Activated naive CD4-positive, alpha-beta T cell treated with anti-CD3 and anti-CD28 coated beads, Interleukin-2, amount 50 U/mL, for 24 hours (primary cell): ENCODE measurements at regions not wholly inside any gene's neighbourhood (a gene's known extent, or its start where the extent isn't known, plus 50 kb on each side); places are given as distances from the start of the nearest gene placed in this dataset.
"Not testable (repeated sequence)": the region's sequence is repeated elsewhere in the genome, so short reads cannot be mapped to it uniquely, and the experiment has no call there.

ENCODE experiments used
- H3K27ac Mint-ChIP-seq: one replicate; pipeline ENCODE4 v1.8.0; 2021; ENCODE audit warnings: mild to moderate bottlenecking, mixed read lengths
- H3K27me3 Mint-ChIP-seq: one replicate; pipeline ENCODE4 v1.8.0; 2021; ENCODE audit warnings: mixed read lengths
- H3K36me3 Mint-ChIP-seq: one replicate; pipeline ENCODE4 v1.8.0; 2021; ENCODE audit warnings: mixed read lengths
- H3K4me1 Mint-ChIP-seq: one replicate; pipeline ENCODE4 v1.8.0; 2021; ENCODE audit warnings: mixed read lengths
- H3K4me3 Mint-ChIP-seq: one replicate; pipeline ENCODE4 v1.8.0; 2021; ENCODE audit warnings: mild to moderate bottlenecking, mixed read lengths
- H3K9me3 Mint-ChIP-seq: one replicate; pipeline ENCODE4 v1.8.0; 2021; ENCODE audit warnings: mixed read lengths

DNA sequence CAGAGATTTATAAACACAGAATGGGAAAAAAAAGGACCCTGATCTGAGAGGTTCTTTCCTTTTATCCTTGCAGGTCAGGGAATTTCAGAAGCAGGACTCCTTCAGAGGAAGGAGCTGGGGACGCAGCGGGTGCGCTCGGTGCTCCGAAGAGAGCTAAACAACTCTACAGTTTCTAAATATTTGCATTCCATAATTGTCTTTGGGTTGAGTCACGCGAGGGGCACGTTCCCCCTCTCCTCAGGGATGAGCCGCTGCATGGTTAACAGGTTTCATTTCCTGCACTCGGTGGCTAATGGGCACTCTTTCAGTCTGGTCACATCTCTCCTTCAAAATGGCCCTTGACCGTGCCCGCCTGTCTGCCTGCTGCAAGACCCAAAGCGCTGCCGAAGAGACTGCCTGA is 165.0 kb upstream of the HMHB1 start:
- peaks cover 3% of the 10 kb centered on the region for H3K4me1 Mint-ChIP-seq
- no peak overlapping the region for H3K4me3 Mint-ChIP-seq
- H3K36me3 Mint-ChIP-seq, result no peaks in the 10 kb centered on the region
- H3K27ac Mint-ChIP-seq, result no peak overlapping the region
- no peaks in the 10 kb centered on the region for H3K9me3 Mint-ChIP-seq
- no peaks in the 10 kb centered on the region for H3K27me3 Mint-ChIP-seq

- no peaks in the 10 kb centered on the region for H3K27me3 Mint-ChIP-seq
- H3K36me3 Mint-ChIP-seq, result no peaks in the 10 kb centered on the region
- H3K9me3 Mint-ChIP-seq, result no peaks in the 10 kb centered on the region
- H3K4me3 Mint-ChIP-seq, result no peak overlapping the region
- H3K4me1 Mint-ChIP-seq, result no peaks in the 10 kb centered on the region
- no peak overlapping the region for H3K27ac Mint-ChIP-seq
Observed at GRCh38 chr5:143645356-143645755, 166.6 kb upstream of the HMHB1 start.

DNA sequence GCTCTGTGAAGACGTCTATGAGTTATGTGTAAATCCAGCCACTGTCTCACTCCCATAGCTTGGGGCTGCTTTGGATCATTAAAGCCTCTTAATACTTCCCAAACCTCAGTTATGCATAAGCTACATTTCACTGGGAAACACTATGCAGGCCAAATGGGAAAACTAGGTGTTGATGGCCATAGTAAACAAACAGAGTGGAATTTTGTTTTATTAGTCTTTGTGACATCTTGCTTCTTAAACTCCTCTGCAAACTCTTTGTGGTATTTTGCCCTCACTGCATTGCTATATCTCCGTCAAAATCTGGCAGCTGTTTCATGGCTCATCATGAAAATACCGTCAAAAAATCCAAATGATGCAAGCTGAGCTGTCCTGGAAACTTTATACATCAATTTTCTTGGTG is 167.2 kb upstream of the HMHB1 start:
- no peaks in the 10 kb centered on the region for H3K4me1 Mint-ChIP-seq
- no peak overlapping the region for H3K27ac Mint-ChIP-seq
- no peaks in the 10 kb centered on the region for H3K36me3 Mint-ChIP-seq
- no peaks in the 10 kb centered on the region for H3K27me3 Mint-ChIP-seq
- H3K4me3 Mint-ChIP-seq, result no peak overlapping the region
- no peaks in the 10 kb centered on the region for H3K9me3 Mint-ChIP-seq

- H3K9me3 Mint-ChIP-seq, result no peaks in the 10 kb centered on the region
- no peaks in the 10 kb centered on the region for H3K27me3 Mint-ChIP-seq
- no peaks in the 10 kb centered on the region for H3K36me3 Mint-ChIP-seq
- H3K4me1 Mint-ChIP-seq, result no peaks in the 10 kb centered on the region
- H3K4me3 Mint-ChIP-seq, result no peak overlapping the region
- H3K27ac Mint-ChIP-seq, result no peak overlapping the region
Observed at GRCh38 chr5:143642791-143643190, 169.2 kb upstream of the HMHB1 start.

DNA sequence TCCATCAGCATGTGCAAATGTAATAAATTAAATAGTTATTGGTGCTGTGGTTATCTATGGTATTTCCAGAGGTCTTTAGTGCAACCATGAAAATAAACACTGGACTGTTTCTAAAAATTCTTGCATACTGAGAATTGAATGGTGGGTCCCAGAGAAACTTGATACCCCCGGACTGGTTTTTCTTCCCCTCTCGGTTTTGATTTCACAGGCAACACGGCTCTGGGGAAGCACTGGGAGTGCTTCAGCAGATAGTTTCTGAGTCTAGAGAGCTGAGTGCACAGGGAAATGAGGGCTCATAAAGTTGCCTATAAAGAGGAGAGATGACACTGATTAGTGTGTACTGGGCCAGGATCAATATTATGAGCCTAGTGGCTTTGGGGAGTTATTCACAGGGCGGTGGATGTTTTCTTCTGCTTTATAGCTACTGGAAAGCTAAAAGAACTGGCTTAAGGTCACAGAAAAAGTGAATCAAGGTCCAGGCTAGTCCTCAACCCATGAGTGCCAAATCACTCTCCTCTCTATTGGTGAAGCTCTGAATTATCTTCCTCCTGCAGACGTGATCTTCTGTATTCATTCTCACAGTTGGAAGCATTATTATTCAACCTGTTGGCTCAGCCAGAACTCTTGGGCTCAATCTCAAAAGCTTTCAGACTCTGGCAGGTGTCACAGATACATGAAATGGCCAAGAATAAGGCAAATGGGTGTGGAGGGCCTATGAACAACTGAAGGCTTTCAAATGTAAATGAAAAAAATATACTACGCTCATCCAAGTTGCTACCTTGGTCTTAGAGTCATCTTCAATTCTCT is 170.2 kb upstream of the HMHB1 start:
- Mint-ChIP-seq H3K27ac (no peak overlapping the region), H3K4me3 (no peak overlapping the region), H3K9me3 (no peaks in the 10 kb centered on the region), H3K36me3 (no peaks in the 10 kb centered on the region), H3K4me1 (no peaks in the 10 kb centered on the region), H3K27me3 (no peaks in the 10 kb centered on the region)

DNA sequence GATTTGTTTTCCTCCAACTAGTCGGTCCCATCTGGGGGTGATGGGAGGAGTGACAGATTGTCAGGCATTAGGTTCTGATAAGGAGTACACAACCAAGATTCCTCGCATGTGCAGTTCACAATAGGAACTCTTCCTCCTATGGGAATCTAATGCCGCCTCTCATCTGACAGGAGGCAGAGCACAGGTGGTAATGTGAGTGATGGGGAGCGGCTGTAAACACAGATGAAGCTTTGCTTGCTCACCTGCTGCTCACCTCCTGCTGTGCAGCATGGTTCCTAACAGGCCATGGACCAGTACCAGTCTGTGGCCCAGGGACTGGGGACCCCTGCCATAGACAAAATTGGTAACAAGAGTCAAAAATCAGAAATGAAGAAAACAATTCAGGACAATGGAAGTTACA is 173.3 kb upstream of the HMHB1 start:
- Mint-ChIP-seq H3K36me3 (no peaks in the 10 kb centered on the region), H3K9me3 (no peaks in the 10 kb centered on the region), H3K4me3 (no peak overlapping the region), H3K27ac (no peak overlapping the region), H3K27me3 (no peaks in the 10 kb centered on the region), H3K4me1 (no peaks in the 10 kb centered on the region)

DNA sequence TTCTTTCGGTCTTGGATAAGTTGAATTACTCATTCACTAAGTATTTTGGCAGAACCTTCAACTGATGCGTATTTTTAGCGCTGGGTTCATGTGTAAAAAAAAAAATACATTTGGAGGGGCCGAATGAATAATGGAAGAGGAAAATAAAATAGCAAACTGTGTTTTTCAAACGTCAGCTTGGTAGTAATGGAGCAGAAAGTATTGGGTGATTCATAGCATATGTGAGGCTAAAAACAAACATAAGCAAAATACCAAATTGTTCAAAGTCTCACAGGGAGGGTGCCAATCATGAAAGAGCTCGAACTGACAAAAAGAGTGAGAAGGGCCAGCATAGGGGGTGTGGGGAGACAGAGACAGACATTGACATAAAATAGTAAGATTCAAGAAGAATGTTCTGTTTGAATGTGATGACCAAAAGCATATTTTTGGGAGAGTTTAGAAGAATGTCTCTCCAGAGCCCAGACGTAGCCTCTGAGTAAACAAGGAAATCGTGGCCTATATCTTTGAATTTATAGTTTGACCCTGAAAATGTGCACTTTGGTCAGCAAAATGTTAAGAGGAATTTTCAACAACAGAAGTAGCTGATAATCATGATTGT is 174.9 kb upstream of the HMHB1 start:
- no peaks in the 10 kb centered on the region for H3K4me1 Mint-ChIP-seq

GRCh38 chr5:143635888-143636287 is 176.1 kb upstream of the HMHB1 start:
- Mint-ChIP-seq H3K9me3 (no peaks in the 10 kb centered on the region), H3K4me1 (no peaks in the 10 kb centered on the region), H3K27me3 (no peaks in the 10 kb centered on the region), H3K4me3 (no peak overlapping the region), H3K27ac (no peak overlapping the region), H3K36me3 (no peaks in the 10 kb centered on the region)

More for the DNA sequence above, 174.9 kb upstream of the HMHB1 start:
- Mint-ChIP-seq H3K27me3 (no peaks in the 10 kb centered on the region), H3K9me3 (no peaks in the 10 kb centered on the region), H3K36me3 (no peaks in the 10 kb centered on the region), H3K27ac (no peak overlapping the region), H3K4me3 (no peak overlapping the region)

GRCh38 chr5:143635146-143635752 is 176.7 kb upstream of the HMHB1 start:
- Mint-ChIP-seq H3K4me3 (no peak overlapping the region), H3K27me3 (no peaks in the 10 kb centered on the region), H3K27ac (no peak overlapping the region), H3K36me3 (no peaks in the 10 kb centered on the region), H3K4me1 (no peaks in the 10 kb centered on the region), H3K9me3 (no peaks in the 10 kb centered on the region)

DNA sequence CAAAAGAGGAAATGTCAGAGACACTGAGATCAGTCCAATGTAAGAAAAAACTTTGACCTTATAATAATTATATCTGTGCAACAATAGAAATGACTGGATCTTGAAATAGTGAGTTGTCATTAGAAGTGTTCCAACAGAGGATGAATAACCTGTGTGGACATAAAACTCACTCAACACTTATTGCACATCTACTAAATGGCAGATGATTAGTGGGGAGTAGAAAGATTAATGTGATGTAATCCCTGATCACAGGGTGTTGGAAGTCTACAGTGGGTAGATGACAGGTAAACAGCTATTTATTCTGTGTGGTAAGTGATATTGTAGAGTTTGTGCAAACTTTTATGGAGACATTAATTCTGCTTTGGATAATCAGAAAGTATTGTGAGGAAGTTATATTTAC is 177.3 kb upstream of the HMHB1 start:
- Mint-ChIP-seq H3K9me3 (no peaks in the 10 kb centered on the region), H3K4me1 (no peaks in the 10 kb centered on the region), H3K4me3 (no peak overlapping the region), H3K27ac (no peak overlapping the region), H3K27me3 (no peaks in the 10 kb centered on the region), H3K36me3 (no peaks in the 10 kb centered on the region)

GRCh38 chr5:143629871-143630659 is 181.9 kb upstream of the HMHB1 start:
- H3K27ac Mint-ChIP-seq, result no peak overlapping the region
- no peaks in the 10 kb centered on the region for H3K4me1 Mint-ChIP-seq
- H3K4me3 Mint-ChIP-seq, result no peak overlapping the region
- peaks cover 3% of the 10 kb centered on the region for H3K36me3 Mint-ChIP-seq
- H3K27me3 Mint-ChIP-seq, result no peaks in the 10 kb centered on the region
- no peaks in the 10 kb centered on the region for H3K9me3 Mint-ChIP-seq

GRCh38 chr5:143625048-143625447 is 186.9 kb upstream of the HMHB1 start:
- not testable (repeated sequence) for H3K4me1 Mint-ChIP-seq, H3K27ac Mint-ChIP-seq, H3K4me3 Mint-ChIP-seq, H3K27me3 Mint-ChIP-seq, H3K36me3 Mint-ChIP-seq, H3K9me3 Mint-ChIP-seq

DNA sequence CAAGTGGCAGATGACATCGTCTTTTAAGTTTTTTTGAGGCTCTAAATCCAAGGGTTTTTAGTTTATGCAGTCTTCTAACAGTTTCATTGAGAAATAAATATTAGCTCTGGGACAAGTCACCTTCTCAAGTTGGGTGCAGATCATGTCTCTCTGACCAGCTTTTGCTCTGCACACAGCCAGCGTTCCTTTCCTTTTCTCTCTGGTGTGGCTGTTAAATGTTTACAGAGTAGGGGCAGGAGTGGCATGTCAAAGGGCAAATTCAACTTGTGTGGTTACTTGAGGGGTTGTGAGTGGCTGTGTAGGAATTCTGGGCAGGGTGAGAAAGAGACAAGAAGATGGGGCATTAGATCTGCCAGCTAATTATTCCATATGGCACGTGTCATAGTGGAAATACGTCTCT is 187.5 kb upstream of the HMHB1 start:
- Mint-ChIP-seq H3K9me3 (no peaks in the 10 kb centered on the region), H3K4me1 (no peaks in the 10 kb centered on the region), H3K4me3 (no peak overlapping the region), H3K27ac (no peak overlapping the region), H3K36me3 (peaks cover 3% of the 10 kb centered on the region), H3K27me3 (peaks cover 3% of the 10 kb centered on the region)

GRCh38 chr5:143619040-143619439 is 192.9 kb upstream of the HMHB1 start:
- Mint-ChIP-seq H3K4me3 (no peak overlapping the region), H3K27me3 (peaks cover 6% of the 10 kb centered on the region), H3K36me3 (no peaks in the 10 kb centered on the region), H3K27ac (no peak overlapping the region), H3K4me1 (no peaks in the 10 kb centered on the region), H3K9me3 (no peaks in the 10 kb centered on the region)

DNA sequence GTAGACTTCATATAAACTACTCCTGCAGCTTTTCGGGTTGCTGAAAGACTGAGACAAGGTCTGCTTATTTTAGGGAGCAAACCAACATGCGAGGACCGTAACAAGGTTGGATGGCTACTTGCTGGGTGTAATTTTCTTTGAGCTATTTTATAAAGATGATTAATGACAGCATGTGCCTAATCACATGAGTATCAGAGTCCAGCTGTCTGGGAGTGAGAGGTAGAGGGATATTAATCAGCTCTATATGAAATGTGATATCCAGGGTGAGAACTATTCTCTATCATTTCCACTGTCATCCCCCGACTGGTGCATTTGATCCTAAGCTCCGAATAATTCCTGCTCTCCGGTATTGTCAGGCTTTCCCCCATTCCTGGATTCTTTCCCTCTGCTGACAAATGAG is 193.8 kb upstream of the HMHB1 start:
- peaks cover 8% of the 10 kb centered on the region for H3K27me3 Mint-ChIP-seq
- no peak overlapping the region for H3K27ac Mint-ChIP-seq
- no peaks in the 10 kb centered on the region for H3K9me3 Mint-ChIP-seq

GRCh38 chr5:143614831-143615230 is 197.1 kb upstream of the HMHB1 start:
- no peaks in the 10 kb centered on the region for H3K36me3 Mint-ChIP-seq
- no peaks in the 10 kb centered on the region for H3K4me1 Mint-ChIP-seq
- H3K27me3 Mint-ChIP-seq, result peaks cover 5% of the 10 kb centered on the region
- H3K9me3 Mint-ChIP-seq, result no peaks in the 10 kb centered on the region
- H3K4me3 Mint-ChIP-seq, result no peak overlapping the region
- no peak overlapping the region for H3K27ac Mint-ChIP-seq

More for the DNA sequence above, 193.8 kb upstream of the HMHB1 start:
- Mint-ChIP-seq H3K36me3 (no peaks in the 10 kb centered on the region), H3K4me3 (no peak overlapping the region), H3K4me1 (no peaks in the 10 kb centered on the region)
